ENCODE measurements at regions not wholly inside any gene's neighbourhood (a gene's known extent, or its start where the extent isn't known, plus 50 kb on each side); places are given as distances from the start of the nearest gene placed in this dataset.

DNA sequence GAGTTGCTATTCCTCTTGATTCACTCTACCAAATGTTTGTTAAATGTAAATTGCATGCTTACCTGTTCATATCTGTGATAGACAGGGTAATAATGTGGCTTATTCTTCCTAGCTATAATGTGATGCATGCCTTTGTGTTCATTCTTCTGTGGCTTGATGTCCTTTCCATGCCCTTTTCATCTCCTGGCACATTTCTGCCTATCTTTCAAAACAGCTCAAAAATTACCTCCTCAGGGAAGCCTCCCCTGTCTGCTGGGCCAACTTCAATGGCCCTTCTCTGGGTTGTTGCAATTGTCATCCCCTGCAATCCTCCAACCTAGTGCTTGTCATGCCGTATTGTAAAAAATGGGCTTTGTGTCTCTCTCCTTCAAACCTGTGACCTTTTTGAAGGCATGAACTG lies 52.8 kb upstream of the LHCGR start:
- Histone ChIP-seq H3K27ac (no peak overlapping the region), H3K4me2 (no peak overlapping the region), H3K27me3 (no peaks in the 10 kb centered on the region), H3K9me3 (replicated peaks in 1 of 11) (no peaks in the 10 kb centered on the region), H3K4me3 (no peak overlapping the region), H4K20me1 (no peaks in the 10 kb centered on the region), H3K4me1 (no peaks in the 10 kb centered on the region), H3K9ac (no peak overlapping the region), H3K36me3 (no peaks in the 10 kb centered on the region)
- no peak for TF ChIP-seq Cebpa-rat (IDR thresholded peaks at IDR 0.05)
